Liver (tissue), 3 donors: ENCODE measurements at regions not wholly inside any gene's neighbourhood (a gene's known extent, or its start where the extent isn't known, plus 50 kb on each side); places are given as distances from the start of the nearest gene placed in this dataset.

ENCODE experiments used
- ATF3 ChIP-seq: IDR thresholded peaks from 2 replicates; pipeline ENCODE4 v1.6.1; 2016; ENCODE audit warnings: antibody characterized with exemption
- CTCF ChIP-seq: fragments of 150-350 bp; IDR thresholded peaks from 2 replicates; pipeline ENCODE4 v1.5.1; 2017; ENCODE audit warnings: improper control_type of control experiment, low read depth, low read length; ENCODE audit not compliant: missing input control
- EGR1 ChIP-seq, 2 donors: IDR thresholded peaks; 2 replicates each; pipeline ENCODE4 v1.6.1; 2016 to 2018; ENCODE audit warnings: antibody characterized with exemption in 2 of 2, low read depth in 2 of 2
- HNF4G ChIP-seq: IDR thresholded peaks from 2 replicates; pipeline ENCODE4 v1.6.1; 2016; ENCODE audit warnings: antibody characterized with exemption
- MAX ChIP-seq: IDR thresholded peaks from 2 replicates; pipeline ENCODE4 v1.6.1; 2016; ENCODE audit warnings: antibody characterized with exemption
- RAD21 ChIP-seq, 2 donors: IDR thresholded peaks; 2 replicates each; pipeline ENCODE4 v1.6.1; 2016; ENCODE audit warnings: antibody characterized with exemption in 2 of 2, mild to moderate bottlenecking in 2 of 2
- TAF1 ChIP-seq: conservative IDR thresholded peaks from 2 replicates; pipeline ENCODE4 v1.6.1; 2016; ENCODE audit warnings: antibody characterized with exemption, mild to moderate bottlenecking
- YY1 ChIP-seq: IDR thresholded peaks from 2 replicates; pipeline ENCODE4 v1.6.1; 2016; ENCODE audit warnings: antibody characterized with exemption, mild to moderate bottlenecking
- ZBTB33 ChIP-seq: IDR thresholded peaks from 2 replicates; pipeline ENCODE4 v1.6.1; 2016; ENCODE audit warnings: antibody characterized with exemption
- donor health status: healthy.
- donor health status: healthy.

- TF ChIP-seq EGR1 (IDR thresholded peaks at IDR 0.05; ENCODE audit: low read depth in 2 of 2) (no peak), CTCF (peak; percentile 56), RAD21 (IDR thresholded peaks at IDR 0.05) (peak; percentile 81 to 83), HNF4G (no peak), ZBTB33 (no peak), ATF3 (no peak), TAF1 (no peak), YY1 (no peak), MAX (no peak)
Observed at GRCh38 chr10:85548034-85548433, 818.6 kb downstream of the GRID1 start.
